ENCODE measurements at regions not wholly inside any gene's neighbourhood (a gene's known extent, or its start where the extent isn't known, plus 50 kb on each side); places are given as distances from the start of the nearest gene placed in this dataset.

- Histone ChIP-seq H3K27ac (ENCODE audit: low read depth) (no peak overlapping the region), H3K79me2 (replicated peaks; ENCODE audit: insufficient read depth) (no peaks in the 10 kb centered on the region), H3K4me2 (no peak overlapping the region), H3K4me3 (no peak overlapping the region), H3K9me2 (ENCODE audit: insufficient read depth) (0 out of 2 replicates have a peak, but pooled peaks cover 5% of the 10 kb centered on the region), H3K4me1 (ENCODE audit: insufficient read depth) (no peaks in the 10 kb centered on the region), H4K20me1 (replicated peaks; ENCODE audit: insufficient read depth) (no peaks in the 10 kb centered on the region), H3F3A (replicated peaks; ENCODE audit: low read depth) (no peaks in the 10 kb centered on the region), H2AFZ (peak overlapping the region; percentile 29; the same call in 1 of the 2 replicates), H3K36me3 (ENCODE audit: insufficient read depth) (no peaks in the 10 kb centered on the region), H3K27me3 (ENCODE audit: insufficient read depth) (no peaks in the 10 kb centered on the region)
- H3K27ac Mint-ChIP-seq = no peak overlapping the region
- H3K4me3 Mint-ChIP-seq = no peak overlapping the region
- ATAC-seq (no peak), DNase-seq (ENCODE audit: low spot score) (no peak)
- peaks cover 3% of the 10 kb centered on the region; the same call in 2 of the 3 replicates for H3K9me3 Mint-ChIP-seq
- H3K27me3 Mint-ChIP-seq (ENCODE audit: insufficient read depth, low read depth, poor library complexity) = peaks cover 4% of the 10 kb centered on the region
- TF ChIP-seq EZH2phosphoT487 (IDR thresholded peaks at IDR 0.05; ENCODE audit: unreplicated experiment) = no peak
- no peak for TF ChIP-seq NANOG (IDR thresholded peaks at IDR 0.05; ENCODE audit: borderline replicate concordance)
- TF ChIP-seq, protein P1, sequence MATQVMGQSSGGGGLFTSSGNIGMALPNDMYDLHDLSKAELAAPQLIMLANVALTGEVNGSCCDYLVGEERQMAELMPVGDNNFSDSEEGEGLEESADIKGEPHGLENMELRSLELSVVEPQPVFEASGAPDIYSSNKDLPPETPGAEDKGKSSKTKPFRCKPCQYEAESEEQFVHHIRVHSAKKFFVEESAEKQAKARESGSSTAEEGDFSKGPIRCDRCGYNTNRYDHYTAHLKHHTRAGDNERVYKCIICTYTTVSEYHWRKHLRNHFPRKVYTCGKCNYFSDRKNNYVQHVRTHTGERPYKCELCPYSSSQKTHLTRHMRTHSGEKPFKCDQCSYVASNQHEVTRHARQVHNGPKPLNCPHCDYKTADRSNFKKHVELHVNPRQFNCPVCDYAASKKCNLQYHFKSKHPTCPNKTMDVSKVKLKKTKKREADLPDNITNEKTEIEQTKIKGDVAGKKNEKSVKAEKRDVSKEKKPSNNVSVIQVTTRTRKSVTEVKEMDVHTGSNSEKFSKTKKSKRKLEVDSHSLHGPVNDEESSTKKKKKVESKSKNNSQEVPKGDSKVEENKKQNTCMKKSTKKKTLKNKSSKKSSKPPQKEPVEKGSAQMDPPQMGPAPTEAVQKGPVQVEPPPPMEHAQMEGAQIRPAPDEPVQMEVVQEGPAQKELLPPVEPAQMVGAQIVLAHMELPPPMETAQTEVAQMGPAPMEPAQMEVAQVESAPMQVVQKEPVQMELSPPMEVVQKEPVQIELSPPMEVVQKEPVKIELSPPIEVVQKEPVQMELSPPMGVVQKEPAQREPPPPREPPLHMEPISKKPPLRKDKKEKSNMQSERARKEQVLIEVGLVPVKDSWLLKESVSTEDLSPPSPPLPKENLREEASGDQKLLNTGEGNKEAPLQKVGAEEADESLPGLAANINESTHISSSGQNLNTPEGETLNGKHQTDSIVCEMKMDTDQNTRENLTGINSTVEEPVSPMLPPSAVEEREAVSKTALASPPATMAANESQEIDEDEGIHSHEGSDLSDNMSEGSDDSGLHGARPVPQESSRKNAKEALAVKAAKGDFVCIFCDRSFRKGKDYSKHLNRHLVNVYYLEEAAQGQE (IDR thresholded peaks at IDR 0.05; ENCODE audit: unreplicated experiment) = no peak
- TF ChIP-seq ZNF331 (CRISPR knock-in tag; IDR thresholded peaks at IDR 0.05; ENCODE audit: low read depth) = no peak
- no peak for TF ChIP-seq STAT1 (IDR thresholded peaks at IDR 0.05; ENCODE audit: unreplicated experiment)
- TF ChIP-seq CREB1 (CRISPR knock-in tag; IDR thresholded peaks at IDR 0.05; ENCODE audit: low read depth) = no peak
- no peak for TF ChIP-seq JUNB (IDR thresholded peaks at IDR 0.05; ENCODE audit: unreplicated experiment)
- TF ChIP-seq, protein P2, sequence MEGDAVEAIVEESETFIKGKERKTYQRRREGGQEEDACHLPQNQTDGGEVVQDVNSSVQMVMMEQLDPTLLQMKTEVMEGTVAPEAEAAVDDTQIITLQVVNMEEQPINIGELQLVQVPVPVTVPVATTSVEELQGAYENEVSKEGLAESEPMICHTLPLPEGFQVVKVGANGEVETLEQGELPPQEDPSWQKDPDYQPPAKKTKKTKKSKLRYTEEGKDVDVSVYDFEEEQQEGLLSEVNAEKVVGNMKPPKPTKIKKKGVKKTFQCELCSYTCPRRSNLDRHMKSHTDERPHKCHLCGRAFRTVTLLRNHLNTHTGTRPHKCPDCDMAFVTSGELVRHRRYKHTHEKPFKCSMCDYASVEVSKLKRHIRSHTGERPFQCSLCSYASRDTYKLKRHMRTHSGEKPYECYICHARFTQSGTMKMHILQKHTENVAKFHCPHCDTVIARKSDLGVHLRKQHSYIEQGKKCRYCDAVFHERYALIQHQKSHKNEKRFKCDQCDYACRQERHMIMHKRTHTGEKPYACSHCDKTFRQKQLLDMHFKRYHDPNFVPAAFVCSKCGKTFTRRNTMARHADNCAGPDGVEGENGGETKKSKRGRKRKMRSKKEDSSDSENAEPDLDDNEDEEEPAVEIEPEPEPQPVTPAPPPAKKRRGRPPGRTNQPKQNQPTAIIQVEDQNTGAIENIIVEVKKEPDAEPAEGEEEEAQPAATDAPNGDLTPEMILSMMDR (conservative IDR thresholded peaks at IDR 0.05; ENCODE audit: low read depth in 2 of 2) = no peak
- no peak for TF ChIP-seq EZH2 (IDR thresholded peaks at IDR 0.05; ENCODE audit: low read depth, unreplicated experiment)
- TF ChIP-seq POLR2AphosphoS5 (IDR thresholded peaks at IDR 0.05; ENCODE audit: low read depth) = no peak
- H3K36me3 Mint-ChIP-seq (ENCODE audit: low read depth) = peaks cover 5% of the 10 kb centered on the region; the same call in 1 of the 3 replicates
- no peaks in the 10 kb centered on the region; the same call in 2 of the 3 replicates for H3K4me1 Mint-ChIP-seq
These were observed 496.4 kb upstream of the CBLB start for GRCh38 chr3:106365061-106365691.

DNA sequence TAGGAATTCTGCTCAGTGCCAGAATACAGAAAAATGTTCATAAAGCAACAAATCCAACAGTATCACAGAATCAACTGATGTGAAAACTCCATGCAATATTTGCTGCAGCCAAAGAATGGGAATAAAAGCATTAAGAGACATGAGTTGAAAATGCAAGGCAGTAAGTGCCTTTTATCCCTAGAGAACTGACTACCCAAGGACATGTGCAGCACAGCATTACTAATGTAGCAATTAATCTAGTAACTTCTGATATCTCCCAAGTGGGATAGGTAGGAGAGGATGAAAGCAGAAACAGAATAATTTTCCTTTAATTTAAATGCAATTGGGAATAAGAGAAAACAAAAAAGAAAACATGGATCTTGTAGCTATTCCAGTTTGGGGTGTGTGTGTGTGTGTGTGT, 497.5 kb upstream of the CBLB start:
- Mint-ChIP-seq H3K4me3 (no peak overlapping the region), H3K4me1 (no peaks in the 10 kb centered on the region; the same call in 2 of the 3 replicates), H3K27ac (no peak overlapping the region), H3K27me3 (ENCODE audit: insufficient read depth, low read depth, poor library complexity) (peaks cover 4% of the 10 kb centered on the region), H3K36me3 (ENCODE audit: low read depth) (peaks cover 5% of the 10 kb centered on the region; the same call in 1 of the 3 replicates), H3K9me3 (peaks cover 3% of the 10 kb centered on the region; the same call in 1 of the 3 replicates)
- H3K27ac ChIP-seq (ENCODE audit: low read depth) = no peak overlapping the region
- no peak for ATAC-seq
- DNase-seq (ENCODE audit: low spot score) = no peak
- 0 out of 2 replicates have a peak, but pooled peaks cover 5% of the 10 kb centered on the region for H3K9me2 ChIP-seq (ENCODE audit: insufficient read depth)
- no peaks in the 10 kb centered on the region for H3K79me2 ChIP-seq (replicated peaks; ENCODE audit: insufficient read depth)
- H3K27me3 ChIP-seq (ENCODE audit: insufficient read depth) = no peaks in the 10 kb centered on the region
- H4K20me1 ChIP-seq (replicated peaks; ENCODE audit: insufficient read depth) = no peaks in the 10 kb centered on the region
- no peaks in the 10 kb centered on the region for H3F3A ChIP-seq (replicated peaks; ENCODE audit: low read depth)
- no peak overlapping the region for H3K4me2 ChIP-seq
- H3K4me1 ChIP-seq (ENCODE audit: insufficient read depth) = no peaks in the 10 kb centered on the region
- no peak overlapping the region for H2AFZ ChIP-seq
- no peaks in the 10 kb centered on the region for H3K36me3 ChIP-seq (ENCODE audit: insufficient read depth)
- H3K4me3 ChIP-seq = no peak overlapping the region
- TF ChIP-seq, protein P3, sequence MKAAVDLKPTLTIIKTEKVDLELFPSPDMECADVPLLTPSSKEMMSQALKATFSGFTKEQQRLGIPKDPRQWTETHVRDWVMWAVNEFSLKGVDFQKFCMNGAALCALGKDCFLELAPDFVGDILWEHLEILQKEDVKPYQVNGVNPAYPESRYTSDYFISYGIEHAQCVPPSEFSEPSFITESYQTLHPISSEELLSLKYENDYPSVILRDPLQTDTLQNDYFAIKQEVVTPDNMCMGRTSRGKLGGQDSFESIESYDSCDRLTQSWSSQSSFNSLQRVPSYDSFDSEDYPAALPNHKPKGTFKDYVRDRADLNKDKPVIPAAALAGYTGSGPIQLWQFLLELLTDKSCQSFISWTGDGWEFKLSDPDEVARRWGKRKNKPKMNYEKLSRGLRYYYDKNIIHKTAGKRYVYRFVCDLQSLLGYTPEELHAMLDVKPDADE (IDR thresholded peaks at IDR 0.05) = no peak

All from GM23338 (cell line).